ENCODE measurements at regions not wholly inside any gene's neighbourhood (a gene's known extent, or its start where the extent isn't known, plus 50 kb on each side); places are given as distances from the start of the nearest gene placed in this dataset.

- TF ChIP-seq ZNF274 (IDR thresholded peaks at IDR 0.05; ENCODE audit: low read depth, low read length), result no peak
- no peak for TF ChIP-seq YY1 (IDR thresholded peaks at IDR 0.05; ENCODE audit: insufficient read depth, insufficient read length)
- TF ChIP-seq SUZ12 (IDR thresholded peaks at IDR 0.05; ENCODE audit: extremely low read depth, insufficient read depth, insufficient read length), result no peak
Observed at GRCh38 chr7:85274454-85274853, 87.6 kb upstream of the SEMA3D start.
